ENCODE measurements at regions not wholly inside any gene's neighbourhood (a gene's known extent, or its start where the extent isn't known, plus 50 kb on each side); places are given as distances from the start of the nearest gene placed in this dataset.

DNA sequence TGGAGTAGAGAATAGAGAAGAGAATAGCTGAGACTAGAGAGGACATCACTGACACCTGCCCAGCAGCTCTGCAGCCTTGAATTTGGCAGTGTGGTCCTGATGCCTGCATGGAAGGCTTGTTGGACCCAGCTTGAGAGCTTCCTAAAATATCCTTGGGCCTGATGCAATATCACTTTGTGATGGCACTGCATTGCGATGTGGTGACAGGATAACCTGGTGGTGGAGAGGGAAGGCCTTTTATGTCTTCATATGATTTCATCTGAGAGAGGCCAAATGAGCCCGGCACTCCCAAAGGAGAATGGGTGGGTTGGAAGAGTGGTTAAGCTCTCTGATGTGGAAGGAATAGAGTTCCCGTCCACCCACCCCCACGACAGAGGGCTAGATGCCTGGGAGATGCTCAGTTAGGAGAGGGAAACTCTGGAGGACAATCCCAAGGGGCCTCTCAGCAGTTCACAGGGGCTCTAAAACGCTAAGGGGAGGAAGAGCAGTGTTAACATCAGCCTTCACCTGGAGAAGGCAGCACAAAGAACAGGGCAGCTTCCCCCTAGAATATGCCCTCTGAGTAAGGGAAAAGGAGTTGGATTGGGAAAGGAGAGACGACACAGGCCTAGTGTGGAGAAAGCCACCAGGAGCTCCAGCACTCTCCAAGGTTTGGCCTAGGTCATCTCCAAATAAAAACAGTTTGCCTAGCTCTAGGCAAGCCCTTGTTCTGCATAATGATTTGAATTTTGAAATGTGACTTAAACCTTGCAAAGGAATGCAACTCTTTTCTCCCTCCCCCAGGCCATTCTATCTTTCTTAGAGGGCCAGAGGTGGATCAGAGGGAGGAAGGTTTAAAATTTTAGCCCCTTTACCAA lies 99.8 kb upstream of the SSBP2 start:
- POLR2A ChIA-PET (ENCODE audit: unreplicated experiment): interaction anchor here (0.6 to 2.4 kb wide), 2 partner anchors 63 to 100 kb away, joined by 8 to 50 read pairs; partner anchors contain the start of gene SSBP2
- no TSS peak for BruUV-seq (replicated peaks)
- peaks cover 38% of the 10 kb centered on the region for H3K4me1 ChIP-seq (replicated peaks; ENCODE audit: insufficient read depth)
- CTCF ChIA-PET: interaction anchor here (1.4 kb wide), 1 partner anchor 315 kb away, joined by 8 read pairs; no protein-coding TSS in a partner anchor
- peaks cover 18% of the 10 kb centered on the region for H3F3A ChIP-seq (ENCODE audit: insufficient read depth, low read depth)
- no peaks in the 10 kb centered on the region for H3K27me3 ChIP-seq (ENCODE audit: insufficient read depth, low read depth)
- H3K4me2 ChIP-seq: peak overlapping the region; percentile 80
- H3K79me2 ChIP-seq (ENCODE audit: low read depth): no peaks in the 10 kb centered on the region
- intact Hi-C loops (cut with micrococcal nuclease; ENCODE audit: unreplicated experiment): loop anchor here (1.0 to 2.0 kb wide), 6 partner anchors 63 to 426 kb away; partner anchors contain the start of genes ATG10 and SSBP2
- no peaks in the 10 kb centered on the region for H3K9me3 ChIP-seq (ENCODE audit: insufficient read depth, low read depth)
- TF ChIP-seq, protein P1, sequence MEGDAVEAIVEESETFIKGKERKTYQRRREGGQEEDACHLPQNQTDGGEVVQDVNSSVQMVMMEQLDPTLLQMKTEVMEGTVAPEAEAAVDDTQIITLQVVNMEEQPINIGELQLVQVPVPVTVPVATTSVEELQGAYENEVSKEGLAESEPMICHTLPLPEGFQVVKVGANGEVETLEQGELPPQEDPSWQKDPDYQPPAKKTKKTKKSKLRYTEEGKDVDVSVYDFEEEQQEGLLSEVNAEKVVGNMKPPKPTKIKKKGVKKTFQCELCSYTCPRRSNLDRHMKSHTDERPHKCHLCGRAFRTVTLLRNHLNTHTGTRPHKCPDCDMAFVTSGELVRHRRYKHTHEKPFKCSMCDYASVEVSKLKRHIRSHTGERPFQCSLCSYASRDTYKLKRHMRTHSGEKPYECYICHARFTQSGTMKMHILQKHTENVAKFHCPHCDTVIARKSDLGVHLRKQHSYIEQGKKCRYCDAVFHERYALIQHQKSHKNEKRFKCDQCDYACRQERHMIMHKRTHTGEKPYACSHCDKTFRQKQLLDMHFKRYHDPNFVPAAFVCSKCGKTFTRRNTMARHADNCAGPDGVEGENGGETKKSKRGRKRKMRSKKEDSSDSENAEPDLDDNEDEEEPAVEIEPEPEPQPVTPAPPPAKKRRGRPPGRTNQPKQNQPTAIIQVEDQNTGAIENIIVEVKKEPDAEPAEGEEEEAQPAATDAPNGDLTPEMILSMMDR (conservative IDR thresholded peaks at IDR 0.05): no peak
- TF ChIP-seq EZH2 (IDR thresholded peaks at IDR 0.05; ENCODE audit: low read depth): no peak
- H3K4me3 ChIP-seq: peak overlapping the region; percentile 52; the same call in 1 of the 2 replicates
- H4K20me1 ChIP-seq (ENCODE audit: insufficient read depth): no peaks in the 10 kb centered on the region
- peak in 1 of 2 experiments; percentile 39 for DNase-seq
- no peaks in the 10 kb centered on the region for H3K9me2 ChIP-seq (ENCODE audit: insufficient read depth)
- H3K27ac ChIP-seq: peak overlapping the region; percentile 76
- H2AFZ ChIP-seq: peak overlapping the region; percentile 72
- H3K36me3 ChIP-seq (ENCODE audit: low read depth): no peaks in the 10 kb centered on the region

DNA sequence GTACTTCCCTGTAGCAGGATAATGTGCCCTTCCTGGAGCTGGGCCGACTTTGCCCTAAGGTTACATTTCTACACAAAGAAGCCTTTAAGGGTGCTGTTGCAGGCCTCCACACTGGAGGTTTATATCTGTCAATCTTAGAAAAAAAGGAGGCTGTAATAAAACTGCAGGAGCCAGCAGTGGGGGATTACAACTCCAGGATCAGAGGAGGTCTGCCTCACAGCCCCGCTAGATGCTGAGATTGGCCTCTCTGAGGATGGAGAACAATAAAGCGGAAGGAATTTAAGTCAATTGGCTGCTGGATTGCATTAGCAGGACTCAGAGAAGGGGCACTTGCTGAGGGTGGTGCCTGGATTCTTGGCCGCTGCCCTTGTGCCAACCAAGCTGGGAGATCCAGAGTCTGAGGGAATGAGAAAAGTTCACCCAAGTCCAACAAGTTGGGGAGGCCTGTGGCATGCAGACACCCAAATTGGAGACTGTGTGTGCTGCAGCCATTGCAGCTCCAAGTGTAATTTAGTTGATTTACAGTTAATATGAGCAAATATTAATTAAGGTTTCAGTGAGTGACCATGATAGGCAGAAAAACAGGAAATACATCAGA lies 99.0 kb upstream of the SSBP2 start:
- TF ChIP-seq EZH2 (IDR thresholded peaks at IDR 0.05; ENCODE audit: low read depth): no peak
- TF ChIP-seq, protein P1 (conservative IDR thresholded peaks at IDR 0.05): no peak
- H3K27me3 ChIP-seq (ENCODE audit: insufficient read depth, low read depth): no peaks in the 10 kb centered on the region

DNA sequence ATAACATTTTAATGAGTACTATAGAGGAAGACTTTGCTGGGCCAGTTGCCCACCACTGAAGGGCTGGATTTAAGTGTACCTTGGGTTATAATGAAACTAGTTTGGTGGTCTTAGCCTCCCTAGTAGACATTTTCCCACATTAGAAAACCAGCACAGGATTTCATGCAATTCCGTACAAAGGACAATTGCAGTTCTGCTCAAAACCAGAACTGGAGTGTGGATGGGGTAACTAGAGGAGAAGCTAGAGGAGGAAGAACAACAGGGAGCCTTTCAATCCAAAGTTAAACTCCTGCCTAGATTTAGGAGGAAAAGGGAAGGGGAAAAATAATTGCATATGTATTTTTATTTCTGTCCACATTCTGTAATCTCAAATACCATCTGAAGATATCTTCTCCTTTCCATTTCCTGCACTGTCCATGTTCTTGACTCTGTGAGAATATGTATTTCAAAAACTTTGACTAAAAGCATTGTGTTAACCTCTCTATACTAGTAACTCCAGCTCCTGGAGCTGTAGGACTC lies 97.5 kb upstream of the SSBP2 start:
- H3K27ac ChIP-seq: no peak overlapping the region
- H3K79me2 ChIP-seq (ENCODE audit: low read depth): no peaks in the 10 kb centered on the region
- intact Hi-C loops (cut with micrococcal nuclease; ENCODE audit: unreplicated experiment): no loop called here
- DNase-seq: no peak
- H3K9me3 ChIP-seq (ENCODE audit: insufficient read depth, low read depth): no peaks in the 10 kb centered on the region
- H3K36me3 ChIP-seq (ENCODE audit: low read depth): no peaks in the 10 kb centered on the region
- no peaks in the 10 kb centered on the region for H3K9me2 ChIP-seq (ENCODE audit: insufficient read depth)
- no peak overlapping the region for H3K4me2 ChIP-seq
- H4K20me1 ChIP-seq (ENCODE audit: insufficient read depth): no peaks in the 10 kb centered on the region
- H3K27me3 ChIP-seq (ENCODE audit: insufficient read depth, low read depth): no peaks in the 10 kb centered on the region
- ChIA-PET POLR2A (ENCODE audit: unreplicated experiment) (no interaction called here), CTCF (no interaction called here)
- no peak overlapping the region for H3K4me3 ChIP-seq
- H3K4me1 ChIP-seq (replicated peaks; ENCODE audit: insufficient read depth): peaks cover 42% of the 10 kb centered on the region
- no peak overlapping the region for H2AFZ ChIP-seq
- BruUV-seq (replicated peaks): no TSS peak
- TF ChIP-seq, protein P1 (conservative IDR thresholded peaks at IDR 0.05): no peak
- no peak for TF ChIP-seq EZH2 (IDR thresholded peaks at IDR 0.05; ENCODE audit: low read depth)
- peaks cover 22% of the 10 kb centered on the region for H3F3A ChIP-seq (ENCODE audit: insufficient read depth, low read depth)

More for the DNA sequence above, 99.0 kb upstream of the SSBP2 start:
- CTCF ChIA-PET: no interaction called here
- POLR2A ChIA-PET (ENCODE audit: unreplicated experiment): interaction anchor here (0.6 to 2.4 kb wide), 2 partner anchors 63 to 99 kb away, joined by 8 to 50 read pairs; partner anchors contain the start of gene SSBP2
- DNase-seq: no peak
- Histone ChIP-seq H2AFZ (no peak overlapping the region), H3K79me2 (ENCODE audit: low read depth) (no peaks in the 10 kb centered on the region), H3K9me3 (ENCODE audit: insufficient read depth, low read depth) (no peaks in the 10 kb centered on the region), H3F3A (ENCODE audit: insufficient read depth, low read depth) (peaks cover 18% of the 10 kb centered on the region), H3K36me3 (ENCODE audit: low read depth) (no peaks in the 10 kb centered on the region), H3K4me1 (replicated peaks; ENCODE audit: insufficient read depth) (peaks cover 38% of the 10 kb centered on the region), H3K27ac (peak overlapping the region; percentile 76; the same call in 1 of the 2 replicates), H3K4me3 (no peak overlapping the region), H4K20me1 (ENCODE audit: insufficient read depth) (no peaks in the 10 kb centered on the region), H3K9me2 (ENCODE audit: insufficient read depth) (no peaks in the 10 kb centered on the region), H3K4me2 (peak overlapping the region; percentile 80)
- no TSS peak for BruUV-seq (replicated peaks)
- intact Hi-C loops (cut with micrococcal nuclease; ENCODE audit: unreplicated experiment): loop anchor here (2.0 kb wide), 1 partner anchor 425 kb away; no protein-coding TSS in a partner anchor

Data from PC-9 (cell line).